ENCODE measurements at regions not wholly inside any gene's neighbourhood (a gene's known extent, or its start where the extent isn't known, plus 50 kb on each side); places are given as distances from the start of the nearest gene placed in this dataset.
"Not testable (repeated sequence)": the region's sequence is repeated elsewhere in the genome, so short reads cannot be mapped to it uniquely, and the experiment has no call there.

GRCh38 chr22:49519117-49519737 lies 308.4 kb downstream of the BRD1 start:
- DNase-seq: no peak

GRCh38 chr22:49518436-49518970 lies 309.2 kb downstream of the BRD1 start:
- no peak for DNase-seq

DNA sequence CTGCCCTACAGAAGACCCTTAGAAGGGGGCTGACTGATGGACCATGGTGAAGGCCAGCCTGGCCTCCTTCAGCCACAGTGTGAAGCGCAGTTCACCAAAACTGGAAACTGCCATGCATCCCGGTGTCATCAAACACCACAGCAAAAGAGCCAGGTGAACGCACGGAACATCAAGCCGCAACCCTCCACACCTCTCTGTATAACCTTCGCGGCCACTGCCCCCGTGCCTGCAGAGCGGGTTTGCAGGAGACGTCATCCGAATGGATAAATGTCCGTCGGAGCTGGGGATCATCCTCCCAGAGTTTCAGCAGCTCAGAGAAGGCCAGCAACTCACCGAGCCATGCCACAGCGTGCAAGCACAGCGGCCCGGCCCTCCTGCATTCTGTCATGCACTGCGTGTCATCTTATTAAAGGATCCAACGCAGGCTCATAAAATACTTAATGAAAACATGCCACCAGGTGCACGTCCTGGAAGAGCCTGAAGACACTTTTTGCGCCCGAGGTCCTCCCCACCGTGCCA lies 309.9 kb downstream of the BRD1 start:
- DNase-seq: no peak

GRCh38 chr22:49517211-49517610 lies 310.5 kb downstream of the BRD1 start:
- DNase-seq: no peak

DNA sequence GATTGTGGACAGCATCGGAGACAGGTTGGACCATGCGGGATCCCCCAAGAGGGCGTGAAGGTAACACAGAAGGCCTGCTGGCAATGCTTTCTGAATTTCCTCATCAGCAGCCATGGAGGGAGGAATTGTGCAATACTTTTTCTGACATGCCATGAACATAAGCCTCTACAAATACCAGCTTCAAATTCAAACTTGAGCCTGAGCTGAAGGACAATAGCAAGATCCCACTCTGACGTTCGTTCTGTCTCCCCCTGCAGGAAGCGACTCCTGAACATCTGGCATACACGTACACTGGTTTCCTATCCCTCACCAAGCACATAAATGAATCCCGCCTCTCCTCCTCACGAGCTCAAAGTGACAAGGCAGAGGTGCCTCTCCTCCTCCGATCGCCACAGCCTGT lies 312.2 kb downstream of the BRD1 start:
- DNase-seq: no peak

- DNase-seq: peak; percentile 53 to 61
These were observed 313.0 kb downstream of the BRD1 start for GRCh38 chr22:49514641-49515040.

GRCh38 chr22:49514211-49514610 lies 313.5 kb downstream of the BRD1 start:
- DNase-seq: no peak

GRCh38 chr22:49513358-49513851 lies 314.3 kb downstream of the BRD1 start:
- DNase-seq: no peak

DNA sequence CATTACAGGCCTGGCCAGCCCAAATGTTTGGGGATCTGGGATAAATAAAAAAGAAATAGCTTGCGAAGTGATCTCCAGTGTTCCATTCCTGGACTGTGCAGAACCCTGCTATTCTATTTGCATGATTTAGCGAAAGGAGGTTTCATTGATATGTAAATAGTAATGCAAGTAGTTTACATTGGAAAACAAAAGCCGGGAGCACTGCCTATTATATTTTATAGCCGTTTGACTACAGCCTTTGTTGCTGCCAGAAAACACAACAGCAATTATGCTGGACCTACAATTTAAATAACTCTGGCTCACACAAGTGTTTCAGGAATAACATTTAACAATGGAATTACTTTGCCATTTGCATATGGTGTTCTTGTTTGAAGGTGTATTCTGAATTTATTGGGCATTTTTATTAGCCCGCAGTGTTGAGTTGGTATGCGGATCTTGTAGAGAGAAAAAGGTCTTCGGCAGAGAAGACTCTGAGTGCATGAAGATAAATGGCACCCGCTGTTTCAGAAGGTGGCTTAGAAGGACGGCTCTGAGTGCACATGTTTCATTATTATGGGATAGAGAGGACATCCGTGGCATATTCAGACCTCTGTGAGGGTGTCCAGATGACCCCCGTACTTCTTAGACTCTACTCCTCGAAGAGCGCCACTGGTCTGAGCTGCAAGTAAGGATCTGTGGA lies 315.0 kb downstream of the BRD1 start:
- no peak for DNase-seq

DNA sequence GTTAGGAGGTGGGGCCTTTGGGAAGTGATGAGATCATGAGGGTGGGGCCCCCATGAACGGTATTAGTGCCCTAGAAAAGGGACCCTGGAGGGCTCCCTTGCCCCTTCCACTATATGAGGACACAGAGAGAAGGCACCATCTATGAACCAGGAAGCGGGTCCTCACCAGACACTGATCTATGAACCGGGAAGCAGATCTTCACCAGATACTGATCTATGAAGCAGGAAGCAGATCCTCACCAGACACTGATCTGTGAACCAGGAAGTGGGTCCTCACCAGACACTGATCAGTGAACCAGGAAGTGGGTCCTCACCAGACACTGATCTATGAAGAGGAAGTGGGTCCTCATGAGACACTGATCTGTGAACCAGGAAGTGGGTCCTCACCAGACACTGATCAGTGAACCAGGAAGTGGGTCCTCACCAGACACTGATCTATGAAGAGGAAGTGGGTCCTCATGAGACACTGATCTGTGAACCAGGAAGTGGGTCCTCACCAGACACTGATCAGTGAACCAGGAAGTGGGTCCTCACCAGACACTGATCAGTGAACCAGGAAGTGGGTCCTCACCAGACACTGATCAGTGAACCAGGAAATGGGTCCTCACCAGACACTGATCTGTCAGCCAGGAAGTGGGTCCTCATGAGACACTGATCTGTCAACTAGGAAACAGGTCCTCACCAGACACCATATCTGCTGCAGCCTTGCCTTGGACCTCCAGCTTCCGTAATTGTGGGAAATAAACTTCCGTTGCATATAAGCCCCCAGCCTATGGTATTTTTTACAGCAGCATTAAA lies 316.1 kb downstream of the BRD1 start:
- DNase-seq: not testable (repeated sequence)

DNA sequence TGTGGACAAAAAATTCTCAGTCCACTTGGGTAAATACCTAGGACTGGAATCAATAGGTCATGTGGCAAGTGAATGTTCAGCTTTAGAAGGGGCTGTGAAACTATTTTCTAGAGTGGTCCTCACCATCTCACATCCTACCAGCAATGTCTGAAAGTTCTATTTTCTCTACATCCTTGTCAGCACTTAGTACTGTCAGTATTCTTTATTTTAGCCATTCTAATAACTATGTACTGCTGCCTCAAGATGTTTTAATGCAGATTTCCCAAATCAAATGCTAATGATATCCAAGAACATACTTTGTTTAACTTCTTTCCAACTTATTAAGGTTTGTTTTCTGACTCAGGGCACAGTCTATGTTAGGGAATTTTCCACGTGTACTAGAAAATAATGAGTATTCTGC lies 317.0 kb downstream of the BRD1 start:
- no peak for DNase-seq

- DNase-seq: no peak
These were observed 318.7 kb downstream of the BRD1 start for GRCh38 chr22:49509016-49509415.

DNA sequence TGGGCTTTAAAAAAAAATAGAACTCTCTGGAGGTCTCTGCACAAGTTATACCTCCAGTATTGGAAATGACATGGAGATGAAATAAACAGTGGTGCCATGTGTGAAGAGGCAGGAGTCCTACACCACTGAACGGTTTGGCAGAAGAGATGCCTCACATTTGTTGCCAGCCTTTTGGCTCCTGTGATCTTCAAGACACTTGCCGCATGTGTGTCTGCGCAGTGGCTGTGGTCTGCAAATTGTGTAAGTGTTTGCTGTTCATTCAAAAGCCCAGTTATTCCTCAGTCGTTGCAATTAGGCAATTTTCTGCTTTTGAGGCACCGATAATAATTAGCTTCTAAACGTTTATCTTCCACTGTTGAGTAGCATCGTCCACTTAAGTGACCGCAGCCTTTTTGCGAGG lies 319.1 kb downstream of the BRD1 start:
- DNase-seq: no peak

GRCh38 chr22:49507607-49508292 lies 319.9 kb downstream of the BRD1 start:
- DNase-seq: peak in 1 of 2 experiments; percentile 21

DNA sequence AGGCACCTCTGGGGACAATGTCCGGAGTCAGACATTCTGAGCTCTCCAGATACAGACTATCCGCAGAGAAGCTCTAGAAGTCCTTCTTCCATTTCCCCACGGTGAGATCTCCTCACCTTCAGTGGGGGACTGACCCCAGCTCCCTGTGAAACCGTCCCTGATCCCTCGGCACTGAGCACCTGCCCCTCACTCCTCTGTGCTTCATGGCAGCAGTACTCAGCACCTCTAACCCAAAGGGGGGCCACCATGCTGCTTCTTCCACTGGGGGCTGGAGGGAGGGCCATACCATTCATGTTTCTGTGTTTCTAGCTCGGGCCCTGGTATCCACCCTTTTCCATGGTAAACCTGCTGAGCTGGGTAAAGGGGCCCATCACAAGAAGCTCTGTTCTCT lies 321.7 kb downstream of the BRD1 start:
- no peak for DNase-seq

GRCh38 chr22:49505337-49506009 lies 322.2 kb downstream of the BRD1 start:
- no peak for DNase-seq

DNA sequence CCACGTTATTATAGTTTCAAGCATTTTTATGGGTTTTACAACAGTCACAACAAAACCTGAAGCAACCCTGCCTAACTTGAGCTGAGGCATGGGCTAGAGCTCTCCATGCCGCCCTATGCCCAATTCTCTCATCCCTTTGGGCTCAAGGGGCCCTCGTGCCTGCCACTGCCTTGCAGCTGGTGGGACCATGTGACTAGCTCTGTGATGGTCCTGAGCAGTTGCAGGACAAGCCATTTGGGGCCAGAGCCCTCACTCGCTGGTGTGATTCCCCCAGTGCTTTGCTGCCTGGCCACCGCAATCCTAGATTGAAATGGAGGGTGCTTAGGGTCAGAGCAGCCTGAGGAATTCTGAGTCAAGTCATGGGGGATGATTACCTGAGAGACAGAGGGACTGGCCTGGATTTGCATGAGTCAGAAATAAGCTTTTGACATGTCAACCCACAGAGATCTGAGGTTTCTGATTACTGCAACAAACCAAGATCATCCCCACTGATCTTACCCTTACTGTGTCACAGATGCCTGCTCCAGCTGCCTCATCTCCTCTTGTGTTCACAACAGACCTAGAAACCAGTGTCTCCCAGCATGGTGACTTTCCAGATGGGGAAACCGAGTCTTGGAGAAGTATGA lies 323.7 kb downstream of the BRD1 start:
- DNase-seq: no peak

GRCh38 chr22:49503321-49503720 lies 324.4 kb downstream of the BRD1 start:
- DNase-seq: no peak

- DNase-seq: no peak
These were observed 325.4 kb downstream of the BRD1 start for GRCh38 chr22:49502126-49502826.

DNA sequence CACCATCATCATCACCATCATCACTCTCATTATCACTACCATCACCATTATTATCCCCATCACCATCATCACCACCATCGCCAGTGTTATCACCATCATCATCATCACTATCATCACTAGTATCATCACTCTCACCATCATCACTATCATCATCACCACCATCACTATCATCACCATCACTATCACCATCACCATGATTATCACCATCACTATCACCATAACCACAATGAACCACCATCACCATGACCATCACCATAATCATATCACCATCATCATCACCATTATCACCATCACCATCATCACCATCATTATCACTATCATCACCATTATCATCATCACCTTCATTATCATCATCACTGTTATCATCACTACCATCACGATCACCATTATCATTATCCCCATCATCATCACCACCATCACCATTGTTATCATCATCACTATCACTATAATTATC lies 326.7 kb downstream of the BRD1 start:
- no peak for DNase-seq

DNA sequence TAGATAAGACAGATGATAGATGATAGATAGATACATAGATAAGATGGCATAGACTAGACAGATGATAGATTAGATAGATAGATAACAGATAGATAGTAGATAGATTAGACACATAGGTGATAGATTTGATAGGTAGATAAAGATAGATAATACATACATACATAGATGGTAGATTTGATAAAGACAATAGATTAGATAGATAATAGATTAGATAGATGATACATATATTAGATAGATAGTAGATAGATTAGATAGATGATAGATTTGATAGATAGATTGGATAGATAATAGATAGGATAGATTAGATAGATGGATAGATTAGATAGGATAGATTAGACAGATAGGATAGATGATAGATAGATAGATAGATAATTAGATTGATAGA lies 327.6 kb downstream of the BRD1 start:
- no peak for DNase-seq
